H1 (cell line): ENCODE measurements at regions not wholly inside any gene's neighbourhood (a gene's known extent, or its start where the extent isn't known, plus 50 kb on each side); places are given as distances from the start of the nearest gene placed in this dataset.

Source experiments
- SIN3A ChIP-seq, 2 experiments: IDR thresholded peaks in 1 of 2; conservative IDR thresholded peaks in 1 of 2; 2 replicates each; pipeline ENCODE4 v1.6.1; 2011 to 2012; ENCODE audit warnings: low read length in 2 of 2, improper control_type of control experiment in 1 of 2, low read depth in 1 of 2, mild to moderate bottlenecking in 1 of 2
- TAF7 ChIP-seq: optimal IDR thresholded peaks from 2 replicates; pipeline ENCODE3; 2011; ENCODE audit warnings: low read depth, mild to moderate bottlenecking, inconsistent platforms, low read length, moderate library complexity, borderline replicate concordance

DNA sequence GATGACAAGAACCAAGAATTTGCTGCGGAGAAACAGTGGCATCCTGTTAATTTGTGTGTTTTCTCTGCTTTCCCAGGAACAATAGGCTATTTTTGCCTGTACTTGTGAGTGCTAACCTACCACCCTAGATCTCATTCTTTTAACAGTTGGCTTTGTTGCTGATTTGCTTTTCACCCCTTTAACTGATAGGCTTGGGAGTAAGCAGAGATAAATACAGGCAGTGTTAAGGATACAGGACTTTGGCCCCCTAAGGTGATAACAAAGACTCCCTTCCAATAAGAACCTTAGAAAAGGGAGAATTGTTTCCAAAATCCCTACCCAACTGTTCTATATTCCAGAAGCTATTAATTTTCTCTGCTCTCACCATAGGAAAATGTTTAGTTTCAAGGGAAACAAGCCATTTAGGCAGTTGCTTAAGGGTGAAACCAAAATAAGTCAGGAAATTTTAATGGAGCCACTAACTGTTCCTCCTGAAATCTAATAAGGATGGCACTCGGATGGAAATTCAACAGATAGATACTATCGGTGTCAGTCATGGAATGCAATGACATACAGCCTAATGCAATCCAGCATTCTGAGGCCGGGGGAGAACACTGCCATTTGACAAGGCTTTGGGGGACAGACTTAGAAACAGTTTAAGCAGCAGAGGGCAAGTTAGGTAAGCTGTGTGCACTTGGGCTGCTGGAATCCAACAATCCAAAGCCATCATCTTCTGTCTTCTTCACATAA lies 238.8 kb downstream of the RNF152 start (continued):
- TF ChIP-seq SIN3A (conservative IDR thresholded peaks at IDR 0.05 in 1 of 2, IDR thresholded peaks at IDR 0.05 in 1 of 2; ENCODE audit: low read depth in 1 of 2, low read length in 2 of 2): no peak
- no peak for TF ChIP-seq TAF7
